GM12878 (cell line): ENCODE measurements at regions not wholly inside any gene's neighbourhood (a gene's known extent, or its start where the extent isn't known, plus 50 kb on each side); places are given as distances from the start of the nearest gene placed in this dataset.

Source experiments
- ATAC-seq: fragments of 200-7000 bp; cut with Tn5 transposase; 3 replicates; pipeline ENCODE4 v1.9.1; 2020; ENCODE audit warnings: mild to moderate bottlenecking, moderate library complexity
- BruUV-seq: library from RNA; stranded (reverse); fragments of 400-500 nt; replicated peaks from 2 replicates; lab custom pipeline; 2021; lab: Mats Ljungman, UMichigan
- CTCF ChIA-PET: fragments of 300-600 bp; sonication (Branson Sonifier 250); formaldehyde crosslinking; extraction: SDS; loops from one replicate; lab custom pipeline; 2021; ENCODE audit warnings: inconsistent platforms; lab: Yijun Ruan, JAX
- POLR2A ChIA-PET: fragments of 350-600 bp; formaldehyde crosslinking; extraction: SDS; loops from one replicate; lab custom pipeline; 2021; ENCODE audit warnings: inconsistent platforms; lab: Charles Lee
- RAD21 ChIA-PET: fragments of 300-600 bp; sonication (Branson Sonifier 250); formaldehyde crosslinking; loops from one replicate; lab custom pipeline; 2023; ENCODE audit warnings: antibody characterized with exemption; ENCODE audit not compliant: unreplicated experiment; lab: Charles Lee
- SMC1A ChIA-PET: fragments of 300-600 bp; sonication (Branson Sonifier 250); formaldehyde crosslinking; loops from one replicate; lab custom pipeline; 2023; ENCODE audit not compliant: unreplicated experiment, uncharacterized antibody; lab: Charles Lee
- DNase-seq: peaks from one replicate; pipeline ENCODE4 v3.0.0-alpha.2; 2011; ENCODE audit warnings: low read depth, low spot score
- FAIRE-seq: peaks from 3 replicates; lab custom pipeline; 2011; peaks lifted over from hg19 to GRCh38; lab: Jason Lieb, UNC
- H2AFZ ChIP-seq: 2 replicates; pipeline ENCODE4 v1.6.0; 2011; ENCODE audit warnings: low read depth, low read length, control low read depth; ENCODE audit not compliant: control insufficient read depth
- H3K27ac ChIP-seq: 2 replicates; pipeline ENCODE4 v1.5.1; 2011; ENCODE audit warnings: control low read depth; ENCODE audit not compliant: control insufficient read depth, insufficient read depth
- H3K27me3 ChIP-seq, 2 experiments: replicated peaks in 1 of 2; 2 replicates each; pipeline versions ENCODE4 v1.6.0 to v1.6.1; 2011; ENCODE audit warnings: low read length in 1 of 2; ENCODE audit not compliant: control insufficient read depth in 2 of 2, insufficient read depth in 2 of 2
- H3K36me3 ChIP-seq, 2 experiments: 2 replicates each; pipeline ENCODE4 v1.5.1; 2011; ENCODE audit warnings: low read length in 1 of 2; ENCODE audit not compliant: control insufficient read depth in 2 of 2, insufficient read depth in 2 of 2
- H3K4me1 ChIP-seq: 2 replicates; pipeline ENCODE4 v1.6.1; 2011; ENCODE audit warnings: mild to moderate bottlenecking, low read length, moderate library complexity, mixed read lengths; ENCODE audit not compliant: control insufficient read depth, insufficient read depth
- H3K4me2 ChIP-seq: 2 replicates; pipeline ENCODE4 v1.6.0; 2011; ENCODE audit warnings: control low read depth; ENCODE audit not compliant: control insufficient read depth, insufficient read depth
- H3K4me3 ChIP-seq: fragments of 200-600 bp; sonication (generic); 2 replicates; pipeline ENCODE4 v1.5.1; 2016
- H3K79me2 ChIP-seq: 2 replicates; pipeline ENCODE4 v1.6.0; 2011; ENCODE audit warnings: low read length; ENCODE audit not compliant: control insufficient read depth, insufficient read depth
- H3K9ac ChIP-seq: 2 replicates; pipeline ENCODE4 v1.8.0; 2011; ENCODE audit warnings: low read length, control low read depth, mixed read lengths; ENCODE audit not compliant: control insufficient read depth, insufficient read depth
- H3K9me3 ChIP-seq: replicated peaks from 3 replicates; pipeline ENCODE4 v1.5.1; 2011; ENCODE audit warnings: mild to moderate bottlenecking, low read length; ENCODE audit not compliant: control insufficient read depth, insufficient read depth
- H4K20me1 ChIP-seq: 2 replicates; pipeline ENCODE4 v1.6.0; 2011; ENCODE audit not compliant: control insufficient read depth, insufficient read depth
- ATF7 ChIP-seq: fragments of 450-650 bp; IDR thresholded peaks from 2 replicates; pipeline ENCODE4 v1.6.1; 2016; ENCODE audit warnings: low read depth, mild to moderate bottlenecking
- CBFB ChIP-seq: IDR thresholded peaks from 2 replicates; pipeline ENCODE4 v1.6.1; 2016; ENCODE audit warnings: antibody characterized with exemption, low read depth
- MXI1 ChIP-seq: fragments of 150-350 bp; IDR thresholded peaks from 2 replicates; pipeline ENCODE4 v1.6.1; 2011; ENCODE audit warnings: low read depth, mild to moderate bottlenecking, inconsistent platforms, low read length, improper control_type of control experiment
- NFYB ChIP-seq: IDR thresholded peaks from 2 replicates; pipeline ENCODE4 v1.6.1; 2011; ENCODE audit warnings: low read depth, mild to moderate bottlenecking, low read length, improper control_type of control experiment, moderate library complexity; ENCODE audit not compliant: insufficient read depth
- NR2F1 ChIP-seq: fragments of 450-650 bp; conservative IDR thresholded peaks from 2 replicates; pipeline ENCODE4 v1.6.1; 2017; ENCODE audit warnings: mild to moderate bottlenecking
- POU2F2 ChIP-seq: IDR thresholded peaks from 3 replicates; pipeline ENCODE4 v1.6.1; 2011; ENCODE audit warnings: low read depth, mild to moderate bottlenecking, low read length, borderline replicate concordance
- PRDM15 ChIP-seq: fragments of 450-650 bp; formaldehyde crosslinking; IDR thresholded peaks from 2 replicates; pipeline ENCODE4 v1.4.0; 2020; ENCODE audit warnings: mild to moderate bottlenecking, moderate library complexity
- USF2 ChIP-seq: IDR thresholded peaks from 2 replicates; pipeline ENCODE4 v1.6.1; 2011; ENCODE audit warnings: low read depth, low read length, improper control_type of control experiment, borderline replicate concordance
- ZNF384 ChIP-seq: IDR thresholded peaks from 2 replicates; pipeline ENCODE4 v1.6.1; 2012; ENCODE audit warnings: low read depth, mild to moderate bottlenecking, low read length, improper control_type of control experiment, borderline replicate concordance
- WGBS: methylation state at CpG from one replicate; pipeline ENCODE4 v1.1.6; 2016; ENCODE audit warnings: low lambda C conversion rate; ENCODE audit not compliant: insufficient replicate concordance, insufficient coverage; ENCODE audit errors: missing lambda C conversion rate; 5-methylcytosine and 5-hydroxymethylcytosine counted together
- in situ Hi-C: fragments of 300-500 bp; cut with MboI; formaldehyde crosslinking; loops from 9 replicates; pipeline ENCODE4 v1.14.3; 2018; ENCODE audit warnings: mixed read lengths
- intact Hi-C: fragments of 100-400 bp; cut with micrococcal nuclease; formaldehyde crosslinking; loops from one replicate; pipeline ENCODE4 v1.14.2; 2022; ENCODE audit not compliant: unreplicated experiment

GRCh38 chr11:115894176-115894575, 390.0 kb upstream of the CADM1 start (continued):
- TF ChIP-seq PRDM15 (CRISPR knock-in tag) = no peak
- TF ChIP-seq, all 136 proteins: peak for 0

- no peaks in the 10 kb centered on the region; the same call in 2 of the 3 replicates for H3K9me3 ChIP-seq
- TF ChIP-seq NR2F1 (no peak), MXI1 (no peak), CBFB (no peak), USF2 (no peak), POU2F2 (no peak), ZNF384 (no peak), ATF7 (no peak), NFYB (no peak)
- in situ Hi-C loops = no loop called here
- RAD21 ChIA-PET = interaction anchor here (0.8 to 1.2 kb wide), 2 partner anchors 20 to 81 kb away, joined by 3 to 4 read pairs; no protein-coding TSS in a partner anchor
- CTCF ChIA-PET = interaction anchor here (1.0 to 1.2 kb wide), 3 partner anchors 10 to 18 kb away, joined by 3 to 6 read pairs (median 3); no protein-coding TSS in a partner anchor
- no peak overlapping the region for H2AFZ ChIP-seq
- DNase-seq = no peak
- H3K4me1 ChIP-seq = peaks cover 14% of the 10 kb centered on the region
- no peaks in the 10 kb centered on the region for H3K27me3 ChIP-seq
- POLR2A ChIA-PET = no interaction called here
- WGBS = 90% methylated on average over 5 of the region's 5 CpGs
- H3K79me2 ChIP-seq = no peaks in the 10 kb centered on the region
- BruUV-seq = no TSS peak
- H4K20me1 ChIP-seq = no peaks in the 10 kb centered on the region
- H3K4me3 ChIP-seq = no peak overlapping the region
- no peak overlapping the region for H3K4me2 ChIP-seq
- no peaks in the 10 kb centered on the region for H3K36me3 ChIP-seq
- no peak for FAIRE-seq
- H3K27ac ChIP-seq = no peak overlapping the region
- SMC1A ChIA-PET = interaction anchor here (0.8 to 1.3 kb wide), 4 partner anchors 11 to 25 kb away, joined by 3 to 5 read pairs (median 4); no protein-coding TSS in a partner anchor
- H3K9ac ChIP-seq = no peak overlapping the region
- intact Hi-C loops = no loop called here
- no peak for ATAC-seq
Measured at GRCh38 chr11:115893461-115894099, 389.4 kb upstream of the CADM1 start.
